K562 (cell line): ENCODE measurements at regions not wholly inside any gene's neighbourhood (a gene's known extent, or its start where the extent isn't known, plus 50 kb on each side); places are given as distances from the start of the nearest gene placed in this dataset.

Experiments used
- ATAC-seq: fragments of 200-7000 bp; cut with Tn5 transposase; 3 replicates; pipeline ENCODE4 v1.9.1; 2020; ENCODE audit warnings: moderate library complexity
- BruUV-seq: library from RNA; stranded (reverse); fragments of 400-500 nt; replicated peaks from 2 replicates; lab custom pipeline; 2021; lab: Mats Ljungman, UMichigan
- CTCF ChIA-PET: fragments of 300-600 bp; formaldehyde crosslinking; extraction: SDS; loops from one replicate; lab custom pipeline; 2021; ENCODE audit warnings: low intra/inter-chr PET ratio; lab: Yijun Ruan, JAX
- POLR2A ChIA-PET: fragments of 300-600, 350-650 bp; sonication (Branson Sonifier 250); formaldehyde crosslinking; extraction: SDS; loops from one replicate; lab custom pipeline; 2021; ENCODE audit warnings: antibody characterized with exemption, inconsistent platforms; lab: Yijun Ruan, JAX
- DNase-seq, 4 experiments: peaks; one replicate each; pipeline versions ENCODE4 v3.0.0 to v3.0.0-alpha.2; 2011 to 2018; ENCODE audit warnings: low spot score in 3 of 4, mixed read lengths in 3 of 4; ENCODE audit errors: extremely low read depth in 1 of 4
- FAIRE-seq: peaks from 2 replicates; lab custom pipeline; 2011; peaks lifted over from hg19 to GRCh38; lab: Jason Lieb, UNC
- H2AFZ ChIP-seq: 2 replicates; pipeline ENCODE4 v1.6.0; 2011; ENCODE audit warnings: low read depth, low read length, control low read depth, inconsistent platforms
- H3K27ac ChIP-seq: fragments of 200-600 bp; 3 replicates; pipeline ENCODE4 v1.8.0; 2011; ENCODE audit warnings: low read depth, mild to moderate bottlenecking, control low read depth, inconsistent platforms, low read length, moderate library complexity, mixed read lengths; ENCODE audit errors: extremely low read depth
- H3K27me3 ChIP-seq, 2 experiments: fragments of 300-600 bp in 1 of 2; 2 replicates in 1 of 2; 3 replicates in 1 of 2; pipeline versions ENCODE4 v1.6.0 to v1.8.0; 2011; ENCODE audit warnings: inconsistent platforms in 2 of 2, low read length in 2 of 2, mild to moderate bottlenecking in 1 of 2, mixed read lengths in 1 of 2, moderate library complexity in 1 of 2; ENCODE audit not compliant: control insufficient read depth in 2 of 2, insufficient read depth in 2 of 2
- H3K36me3 ChIP-seq: fragments of 300-600 bp; 3 replicates; pipeline ENCODE4 v1.8.0; 2011; ENCODE audit warnings: mild to moderate bottlenecking, low read length, inconsistent platforms; ENCODE audit not compliant: control insufficient read depth, insufficient read depth
- H3K4me1 ChIP-seq, 2 experiments: fragments of 200-600 bp in 1 of 2; replicated peaks in 1 of 2; 2 replicates in 1 of 2; 3 replicates in 1 of 2; pipeline versions ENCODE4 v1.5.1 to v1.8.0; 2011; ENCODE audit warnings: inconsistent platforms in 2 of 2, low read length in 2 of 2, mild to moderate bottlenecking in 1 of 2, mixed read lengths in 1 of 2, moderate library complexity in 1 of 2; ENCODE audit not compliant: control insufficient read depth in 2 of 2, insufficient read depth in 2 of 2
- H3K4me2 ChIP-seq: 2 replicates; pipeline ENCODE4 v1.6.1; 2011; ENCODE audit warnings: low read length, control low read depth, inconsistent platforms, mixed read lengths; ENCODE audit not compliant: insufficient read depth
- H3K4me3 ChIP-seq: fragments of 200-600 bp; sonication (generic), shearing (Covaris generic); 2 replicates; pipeline ENCODE4 v1.5.1; 2016; ENCODE audit warnings: control low read depth, inconsistent platforms
- H3K79me2 ChIP-seq: fragments of 200-600 bp; 3 replicates; pipeline ENCODE4 v1.8.0; 2011; ENCODE audit warnings: low read length, inconsistent platforms; ENCODE audit not compliant: control insufficient read depth, insufficient read depth
- H3K9ac ChIP-seq, 2 experiments: 2 replicates each; pipeline versions ENCODE4 v1.6.0 to v1.6.1; 2011; ENCODE audit warnings: low read depth in 2 of 2, low read length in 2 of 2, control low read depth in 1 of 2, inconsistent platforms in 1 of 2, mild to moderate bottlenecking in 1 of 2, mixed read lengths in 1 of 2; ENCODE audit not compliant: insufficient read depth in 1 of 2
- H3K9me1 ChIP-seq: one replicate; pipeline ENCODE4 v1.6.0; 2011; ENCODE audit warnings: inconsistent platforms, mild to moderate bottlenecking, low read length, moderate library complexity; ENCODE audit not compliant: control insufficient read depth, insufficient read depth
- H3K9me3 ChIP-seq: replicated peaks from 2 replicates; pipeline ENCODE4 v1.5.1; 2011; ENCODE audit warnings: low read depth, low read length, inconsistent platforms; ENCODE audit not compliant: control insufficient read depth, insufficient read depth
- H4K20me1 ChIP-seq: replicated peaks from 2 replicates; pipeline ENCODE4 v1.6.1; 2011; ENCODE audit warnings: low read length, inconsistent platforms, mixed read lengths; ENCODE audit not compliant: control insufficient read depth, insufficient read depth
- SIN3A ChIP-seq, 2 experiments: fragments of 150-350 bp in 1 of 2; IDR thresholded peaks; 2 replicates each; pipeline ENCODE4 v1.6.1; 2011 to 2016; ENCODE audit warnings: borderline replicate concordance in 2 of 2, low read depth in 2 of 2, low read length in 2 of 2, mild to moderate bottlenecking in 2 of 2, moderate library complexity in 2 of 2; ENCODE audit not compliant: control insufficient read depth in 1 of 2
- SP1 ChIP-seq: sonication (generic); formaldehyde crosslinking; IDR thresholded peaks from 2 replicates; pipeline ENCODE4 v1.8.1; 2022; ENCODE audit warnings: mild to moderate bottlenecking, missing genetic modification reagents
- ZNF121 ChIP-seq: sonication (generic); formaldehyde crosslinking; conservative IDR thresholded peaks from 2 replicates; pipeline ENCODE4 v1.8.0; 2022; ENCODE audit warnings: missing genetic modification reagents
- ZNF76 ChIP-seq: fragments of 250-450 bp; sonication (Bioruptor Pico); IDR thresholded peaks from 2 replicates; pipeline ENCODE4 v1.4.0; 2020; ENCODE audit warnings: mild to moderate bottlenecking, moderate library complexity, borderline replicate concordance
- WGBS: fragments of 100-300 bp; shearing (Covaris generic); methylation state at CpG from one replicate; pipeline ENCODE4 v1.1.6; 2016; ENCODE audit warnings: low coverage, mixed read lengths; ENCODE audit not compliant: insufficient coverage; ENCODE audit errors: missing lambda C conversion rate; 5-methylcytosine and 5-hydroxymethylcytosine counted together
- in situ Hi-C: fragments of 300-500 bp; cut with MboI; formaldehyde crosslinking; loops from 4 replicates; pipeline ENCODE4 v1.15.0; 2018; ENCODE audit warnings: inconsistent platforms, mixed read lengths
- intact Hi-C: fragments of 100-400 bp; cut with micrococcal nuclease; formaldehyde crosslinking; loops from 2 replicates; pipeline ENCODE4 v1.14.2; 2022
- TF ChIP-seq, protein P1 (sequence below), 2 experiments: fragments of 150-350 bp in 1 of 2; IDR thresholded peaks; 2 replicates each; pipeline ENCODE4 v1.6.1; 2012 to 2016; ENCODE audit warnings: low read depth in 2 of 2, low read length in 2 of 2, mild to moderate bottlenecking in 1 of 2, moderate library complexity in 1 of 2
- TF ChIP-seq, protein P2 (sequence below): fragments of 250-450 bp; sonication (Bioruptor Pico); IDR thresholded peaks from 2 replicates; pipeline ENCODE4 v1.5.1; 2021; ENCODE audit warnings: mild to moderate bottlenecking
- TF ChIP-seq, protein P3 (sequence below): fragments of 200-400 bp; formaldehyde crosslinking; IDR thresholded peaks from 2 replicates; pipeline ENCODE4 v1.6.1; 2017; ENCODE audit warnings: mild to moderate bottlenecking, low read depth, low read length, moderate library complexity
- TF ChIP-seq, protein P4 (sequence below): fragments of 250-450 bp; sonication (Bioruptor Pico); IDR thresholded peaks from 2 replicates; pipeline ENCODE4 v1.5.0; 2021; ENCODE audit warnings: mild to moderate bottlenecking, borderline replicate concordance
- TF ChIP-seq, protein P5 (sequence below): fragments of 250-450 bp; sonication (Bioruptor Pico); IDR thresholded peaks from 2 replicates; pipeline ENCODE4 v1.6.1; 2021; ENCODE audit warnings: mild to moderate bottlenecking

DNA sequence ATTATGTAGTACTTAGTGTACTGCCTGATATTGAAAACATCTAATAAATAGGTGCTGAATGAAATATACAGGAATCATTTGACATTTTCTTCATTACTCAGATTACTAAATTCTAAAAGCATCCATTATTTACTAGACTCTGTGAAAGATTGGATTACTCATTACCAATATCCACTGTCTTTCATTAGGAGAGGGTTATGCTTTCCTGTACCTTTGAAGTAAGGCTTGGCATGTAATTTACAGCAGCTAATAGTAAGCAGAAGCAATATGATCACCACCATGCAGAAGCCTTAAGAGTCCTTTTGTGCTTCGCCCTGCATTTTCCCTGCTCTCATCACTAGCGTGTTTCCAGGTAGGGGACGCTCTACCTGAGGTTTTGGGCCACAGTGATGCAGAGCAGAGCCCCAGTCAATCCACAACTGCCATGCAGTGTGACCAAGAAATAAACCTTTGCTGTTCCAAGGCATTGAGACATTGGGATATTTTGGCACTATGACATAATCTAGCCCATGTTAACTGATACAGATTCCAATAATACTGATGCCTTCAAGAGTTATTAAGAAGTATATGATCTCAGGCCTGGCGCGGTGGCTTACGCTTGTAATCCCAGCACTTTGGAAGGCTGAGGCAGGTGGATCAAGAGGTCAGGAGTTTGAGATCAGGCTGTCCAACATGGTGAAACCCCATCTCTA, 502.8 kb upstream of the MARCKS start:
- no peak overlapping the region for H3K4me3 ChIP-seq
- TF ChIP-seq, protein P1, sequence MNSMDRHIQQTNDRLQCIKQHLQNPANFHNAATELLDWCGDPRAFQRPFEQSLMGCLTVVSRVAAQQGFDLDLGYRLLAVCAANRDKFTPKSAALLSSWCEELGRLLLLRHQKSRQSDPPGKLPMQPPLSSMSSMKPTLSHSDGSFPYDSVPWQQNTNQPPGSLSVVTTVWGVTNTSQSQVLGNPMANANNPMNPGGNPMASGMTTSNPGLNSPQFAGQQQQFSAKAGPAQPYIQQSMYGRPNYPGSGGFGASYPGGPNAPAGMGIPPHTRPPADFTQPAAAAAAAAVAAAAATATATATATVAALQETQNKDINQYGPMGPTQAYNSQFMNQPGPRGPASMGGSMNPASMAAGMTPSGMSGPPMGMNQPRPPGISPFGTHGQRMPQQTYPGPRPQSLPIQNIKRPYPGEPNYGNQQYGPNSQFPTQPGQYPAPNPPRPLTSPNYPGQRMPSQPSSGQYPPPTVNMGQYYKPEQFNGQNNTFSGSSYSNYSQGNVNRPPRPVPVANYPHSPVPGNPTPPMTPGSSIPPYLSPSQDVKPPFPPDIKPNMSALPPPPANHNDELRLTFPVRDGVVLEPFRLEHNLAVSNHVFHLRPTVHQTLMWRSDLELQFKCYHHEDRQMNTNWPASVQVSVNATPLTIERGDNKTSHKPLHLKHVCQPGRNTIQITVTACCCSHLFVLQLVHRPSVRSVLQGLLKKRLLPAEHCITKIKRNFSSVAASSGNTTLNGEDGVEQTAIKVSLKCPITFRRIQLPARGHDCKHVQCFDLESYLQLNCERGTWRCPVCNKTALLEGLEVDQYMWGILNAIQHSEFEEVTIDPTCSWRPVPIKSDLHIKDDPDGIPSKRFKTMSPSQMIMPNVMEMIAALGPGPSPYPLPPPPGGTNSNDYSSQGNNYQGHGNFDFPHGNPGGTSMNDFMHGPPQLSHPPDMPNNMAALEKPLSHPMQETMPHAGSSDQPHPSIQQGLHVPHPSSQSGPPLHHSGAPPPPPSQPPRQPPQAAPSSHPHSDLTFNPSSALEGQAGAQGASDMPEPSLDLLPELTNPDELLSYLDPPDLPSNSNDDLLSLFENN (IDR thresholded peaks at IDR 0.05; ENCODE audit: low read depth in 2 of 2, low read length in 2 of 2) = no peak
- TF ChIP-seq ZNF76 (CRISPR knock-in tag) (no peak), SP1 (CRISPR knock-in tag) (no peak), ZNF121 (CRISPR knock-in tag) (no peak), SIN3A (IDR thresholded peaks at IDR 0.05; ENCODE audit: borderline replicate concordance in 2 of 2, control insufficient read depth in 1 of 2, low read depth in 2 of 2, low read length in 2 of 2) (no peak)
- TF ChIP-seq, protein P2, sequence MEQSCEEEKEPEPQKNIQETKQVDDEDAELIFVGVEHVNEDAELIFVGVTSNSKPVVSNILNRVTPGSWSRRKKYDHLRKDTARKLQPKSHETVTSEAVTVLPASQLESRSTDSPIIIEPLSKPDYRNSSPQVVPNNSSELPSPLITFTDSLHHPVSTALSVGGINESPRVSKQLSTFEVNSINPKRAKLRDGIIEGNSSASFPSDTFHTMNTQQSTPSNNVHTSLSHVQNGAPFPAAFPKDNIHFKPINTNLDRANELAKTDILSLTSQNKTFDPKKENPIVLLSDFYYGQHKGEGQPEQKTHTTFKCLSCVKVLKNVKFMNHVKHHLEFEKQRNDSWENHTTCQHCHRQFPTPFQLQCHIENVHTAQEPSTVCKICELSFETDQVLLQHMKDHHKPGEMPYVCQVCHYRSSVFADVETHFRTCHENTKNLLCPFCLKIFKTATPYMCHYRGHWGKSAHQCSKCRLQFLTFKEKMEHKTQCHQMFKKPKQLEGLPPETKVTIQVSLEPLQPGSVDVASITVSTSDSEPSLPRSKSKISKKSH (CRISPR knock-in tag) = no peak
- TF ChIP-seq, protein P3, sequence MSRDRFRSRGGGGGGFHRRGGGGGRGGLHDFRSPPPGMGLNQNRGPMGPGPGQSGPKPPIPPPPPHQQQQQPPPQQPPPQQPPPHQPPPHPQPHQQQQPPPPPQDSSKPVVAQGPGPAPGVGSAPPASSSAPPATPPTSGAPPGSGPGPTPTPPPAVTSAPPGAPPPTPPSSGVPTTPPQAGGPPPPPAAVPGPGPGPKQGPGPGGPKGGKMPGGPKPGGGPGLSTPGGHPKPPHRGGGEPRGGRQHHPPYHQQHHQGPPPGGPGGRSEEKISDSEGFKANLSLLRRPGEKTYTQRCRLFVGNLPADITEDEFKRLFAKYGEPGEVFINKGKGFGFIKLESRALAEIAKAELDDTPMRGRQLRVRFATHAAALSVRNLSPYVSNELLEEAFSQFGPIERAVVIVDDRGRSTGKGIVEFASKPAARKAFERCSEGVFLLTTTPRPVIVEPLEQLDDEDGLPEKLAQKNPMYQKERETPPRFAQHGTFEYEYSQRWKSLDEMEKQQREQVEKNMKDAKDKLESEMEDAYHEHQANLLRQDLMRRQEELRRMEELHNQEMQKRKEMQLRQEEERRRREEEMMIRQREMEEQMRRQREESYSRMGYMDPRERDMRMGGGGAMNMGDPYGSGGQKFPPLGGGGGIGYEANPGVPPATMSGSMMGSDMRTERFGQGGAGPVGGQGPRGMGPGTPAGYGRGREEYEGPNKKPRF = no peak
- TF ChIP-seq, protein P4, sequence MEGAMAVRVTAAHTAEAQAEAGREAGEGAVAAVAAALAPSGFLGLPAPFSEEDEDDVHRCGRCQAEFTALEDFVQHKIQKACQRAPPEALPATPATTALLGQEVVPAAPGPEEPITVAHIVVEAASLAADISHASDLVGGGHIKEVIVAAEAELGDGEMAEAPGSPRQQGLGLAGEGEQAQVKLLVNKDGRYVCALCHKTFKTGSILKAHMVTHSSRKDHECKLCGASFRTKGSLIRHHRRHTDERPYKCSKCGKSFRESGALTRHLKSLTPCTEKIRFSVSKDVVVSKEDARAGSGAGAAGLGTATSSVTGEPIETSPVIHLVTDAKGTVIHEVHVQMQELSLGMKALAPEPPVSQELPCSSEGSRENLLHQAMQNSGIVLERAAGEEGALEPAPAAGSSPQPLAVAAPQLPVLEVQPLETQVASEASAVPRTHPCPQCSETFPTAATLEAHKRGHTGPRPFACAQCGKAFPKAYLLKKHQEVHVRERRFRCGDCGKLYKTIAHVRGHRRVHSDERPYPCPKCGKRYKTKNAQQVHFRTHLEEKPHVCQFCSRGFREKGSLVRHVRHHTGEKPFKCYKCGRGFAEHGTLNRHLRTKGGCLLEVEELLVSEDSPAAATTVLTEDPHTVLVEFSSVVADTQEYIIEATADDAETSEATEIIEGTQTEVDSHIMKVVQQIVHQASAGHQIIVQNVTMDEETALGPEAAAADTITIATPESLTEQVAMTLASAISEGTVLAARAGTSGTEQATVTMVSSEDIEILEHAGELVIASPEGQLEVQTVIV (CRISPR knock-in tag) = no peak
- TF ChIP-seq, protein P5, sequence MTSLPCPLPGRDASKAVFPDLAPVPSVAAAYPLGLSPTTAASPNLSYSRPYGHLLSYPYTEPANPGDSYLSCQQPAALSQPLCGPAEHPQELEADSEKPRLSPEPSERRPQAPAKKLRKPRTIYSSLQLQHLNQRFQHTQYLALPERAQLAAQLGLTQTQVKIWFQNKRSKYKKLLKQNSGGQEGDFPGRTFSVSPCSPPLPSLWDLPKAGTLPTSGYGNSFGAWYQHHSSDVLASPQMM (CRISPR knock-in tag) = no peak
- no peaks in the 10 kb centered on the region for H3K9me3 ChIP-seq
- H3K9me1 ChIP-seq = no peaks in the 10 kb centered on the region
- H2AFZ ChIP-seq = no peak overlapping the region
- no peaks in the 10 kb centered on the region for H4K20me1 ChIP-seq
- DNase-seq = no peak
- 4% methylated on average over 6 of the region's 6 CpGs for WGBS
- in situ Hi-C loops = no loop called here
- H3K27ac ChIP-seq = no peak overlapping the region
- ATAC-seq = no peak
- no peaks in the 10 kb centered on the region for H3K36me3 ChIP-seq
- POLR2A ChIA-PET = interaction anchor here (1.5 kb wide), 1 partner anchor 16 kb away, joined by 6 read pairs; no protein-coding TSS in a partner anchor
- no peak overlapping the region for H3K4me2 ChIP-seq
- BruUV-seq = no TSS peak
- intact Hi-C loops = no loop called here
- no peaks in the 10 kb centered on the region for H3K79me2 ChIP-seq
- H3K9ac ChIP-seq = no peak overlapping the region
- CTCF ChIA-PET = no interaction called here
- no peaks in the 10 kb centered on the region for H3K27me3 ChIP-seq
- H3K4me1 ChIP-seq = no peaks in the 10 kb centered on the region; a peak in 1 of 5 replicates
- no peak for FAIRE-seq
